Thoracic aorta (tissue), 2 donors: ENCODE measurements at regions not wholly inside any gene's neighbourhood (a gene's known extent, or its start where the extent isn't known, plus 50 kb on each side); places are given as distances from the start of the nearest gene placed in this dataset.

Experiments used
- ATAC-seq: fragments of 150-250 bp; one replicate; pipeline ENCODE4 v1.8.0; 2017; ENCODE audit warnings: low read depth; ENCODE audit not compliant: insufficient number of reproducible peaks, low FRiP score
- DNase-seq: peaks from one replicate; pipeline ENCODE4 v3.0.0-alpha.2; 2020; ENCODE audit warnings: low spot score
- H3K27ac ChIP-seq, 2 donors: fragments of 200-600 bp; sonication (generic); 1 replicate in 1 of 2; 2 replicates in 1 of 2; pipeline ENCODE4 v1.5.1; 2016; ENCODE audit warnings: mild to moderate bottlenecking in 2 of 2, moderate library complexity in 2 of 2
- H3K27me3 ChIP-seq: fragments of 200-600 bp; sonication (generic); replicated peaks from 2 replicates; pipeline ENCODE4 v1.6.0; 2016; ENCODE audit warnings: mild to moderate bottlenecking; ENCODE audit not compliant: insufficient read depth
- H3K36me3 ChIP-seq: fragments of 200-600 bp; sonication (generic); one replicate; pipeline ENCODE4 v1.5.1; 2016
- H3K4me1 ChIP-seq, 2 donors: fragments of 200-600 bp; sonication (generic); 1 replicate in 1 of 2; 2 replicates in 1 of 2; pipeline versions ENCODE4 v1.5.1 to v1.6.0; 2016; ENCODE audit warnings: low read depth in 2 of 2, mild to moderate bottlenecking in 1 of 2; ENCODE audit not compliant: control insufficient read depth in 1 of 2
- H3K4me3 ChIP-seq: fragments of 200-600 bp; sonication (generic); 2 replicates; pipeline ENCODE4 v1.5.1; 2016; ENCODE audit warnings: mild to moderate bottlenecking
- H3K9me3 ChIP-seq: fragments of 200-600 bp; sonication (generic); 2 replicates; pipeline ENCODE4 v1.5.1; 2016
- CTCF ChIP-seq: fragments of 200-600 bp; sonication (generic); IDR thresholded peaks from one replicate; pipeline ENCODE4 v1.5.1; 2019; ENCODE audit warnings: antibody characterized with exemption

- no peak for ATAC-seq
- TF ChIP-seq CTCF, result no peak
- Histone ChIP-seq H3K27ac (no peak overlapping the region), H3K9me3 (no peaks in the 10 kb centered on the region), H3K4me3 (no peak overlapping the region), H3K27me3 (no peaks in the 10 kb centered on the region), H3K4me1 (no peaks in the 10 kb centered on the region), H3K36me3 (no peaks in the 10 kb centered on the region)
- no peak for DNase-seq
Observed at GRCh38 chr2:236915726-236916125, 170.0 kb upstream of the COPS8 start.

- H3K4me3 ChIP-seq, result no peak overlapping the region
- H3K9me3 ChIP-seq, result no peaks in the 10 kb centered on the region
- DNase-seq (no peak), ATAC-seq (no peak)
- no peak for TF ChIP-seq CTCF
- no peaks in the 10 kb centered on the region for H3K4me1 ChIP-seq
- H3K27me3 ChIP-seq, result no peaks in the 10 kb centered on the region
- no peak overlapping the region for H3K27ac ChIP-seq
- no peaks in the 10 kb centered on the region for H3K36me3 ChIP-seq
Observed at GRCh38 chr2:236916181-236916580, 169.5 kb upstream of the COPS8 start.

GRCh38 chr2:236916651-236917050 is 169.0 kb upstream of the COPS8 start:
- H3K9me3 ChIP-seq, result no peaks in the 10 kb centered on the region
- no peaks in the 10 kb centered on the region for H3K27me3 ChIP-seq
- no peaks in the 10 kb centered on the region for H3K36me3 ChIP-seq
- H3K4me3 ChIP-seq, result no peak overlapping the region
- ATAC-seq (no peak), DNase-seq (no peak)
- no peaks in the 10 kb centered on the region for H3K4me1 ChIP-seq
- no peak for TF ChIP-seq CTCF
- H3K27ac ChIP-seq, result no peak overlapping the region

- H3K4me1 ChIP-seq, result no peaks in the 10 kb centered on the region
- DNase-seq (no peak), ATAC-seq (no peak)
- H3K27ac ChIP-seq, result no peak overlapping the region
- no peak overlapping the region for H3K4me3 ChIP-seq
- no peak for TF ChIP-seq CTCF
- no peaks in the 10 kb centered on the region for H3K36me3 ChIP-seq
- H3K9me3 ChIP-seq, result no peaks in the 10 kb centered on the region
- no peaks in the 10 kb centered on the region for H3K27me3 ChIP-seq
Observed at GRCh38 chr2:236917164-236917563, 168.5 kb upstream of the COPS8 start.

- Histone ChIP-seq H3K36me3 (no peaks in the 10 kb centered on the region), H3K27ac (no peak overlapping the region), H3K27me3 (no peaks in the 10 kb centered on the region), H3K4me3 (no peak overlapping the region), H3K4me1 (no peaks in the 10 kb centered on the region), H3K9me3 (no peaks in the 10 kb centered on the region)
- no peak for TF ChIP-seq CTCF
- DNase-seq (no peak), ATAC-seq (no peak)
Observed at GRCh38 chr2:236918545-236918944, 167.1 kb upstream of the COPS8 start.
